HEK293 (cell line): ENCODE measurements at regions not wholly inside any gene's neighbourhood (a gene's known extent, or its start where the extent isn't known, plus 50 kb on each side); places are given as distances from the start of the nearest gene placed in this dataset.

ENCODE experiments used
- CTCF ChIP-seq: fragments of 450-650 bp; formaldehyde crosslinking; IDR thresholded peaks from 2 replicates; pipeline ENCODE4 v1.5.1; 2016; ENCODE audit warnings: missing biosample characterization, missing genetic modification characterization
- YY1 ChIP-seq: fragments of 450-650 bp; formaldehyde crosslinking; IDR thresholded peaks from 2 replicates; pipeline ENCODE4 v1.5.1; 2018; ENCODE audit warnings: missing biosample characterization, missing genetic modification characterization
- ZNF155 ChIP-seq: fragments of 450-650 bp; formaldehyde crosslinking; IDR thresholded peaks from 2 replicates; pipeline ENCODE4 v1.5.1; 2016; ENCODE audit warnings: missing biosample characterization, missing genetic modification characterization

GRCh38 chr3:137110392-137110996 is 152.7 kb downstream of the IL20RB start:
- TF ChIP-seq YY1 (tag by site-specific recombination) (no peak), ZNF155 (no peak), CTCF (tag by site-specific recombination) (no peak)
